H1 (cell line): ENCODE measurements at regions not wholly inside any gene's neighbourhood (a gene's known extent, or its start where the extent isn't known, plus 50 kb on each side); places are given as distances from the start of the nearest gene placed in this dataset.

Experiments
- CREB1 ChIP-seq: IDR thresholded peaks from 2 replicates; pipeline ENCODE4 v1.6.1; 2012; ENCODE audit warnings: inconsistent platforms
- POLR2AphosphoS5 ChIP-seq: IDR thresholded peaks from 2 replicates; pipeline ENCODE4 v1.6.1; 2011; ENCODE audit warnings: low read depth, low read length
- TBP ChIP-seq: IDR thresholded peaks from 2 replicates; pipeline ENCODE4 v1.6.1; 2011; ENCODE audit warnings: low read depth, low read length, improper control_type of control experiment

DNA sequence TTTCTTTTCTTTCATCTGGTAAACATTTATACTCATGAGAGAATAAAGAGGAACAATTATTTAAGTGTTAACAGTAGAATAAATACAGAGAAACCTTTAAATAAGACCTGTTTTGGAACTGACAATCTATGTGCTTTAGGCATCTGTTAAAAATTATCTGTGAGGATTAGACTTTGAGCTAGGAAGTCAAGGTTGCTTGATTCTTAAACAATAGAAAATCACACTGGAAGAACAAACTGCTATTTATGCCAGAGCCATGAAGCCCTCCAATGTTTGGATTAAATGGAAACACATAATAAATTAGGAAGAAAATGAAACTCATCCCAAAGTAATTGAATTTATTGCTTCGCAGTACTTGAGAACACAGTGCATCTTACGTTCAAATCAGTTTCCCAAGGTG, 207.2 kb upstream of the NPY2R start:
- TF ChIP-seq POLR2AphosphoS5, result no peak
- no peak for TF ChIP-seq CREB1
- no peak for TF ChIP-seq TBP
